A549 (cell line): ENCODE measurements at regions not wholly inside any gene's neighbourhood (a gene's known extent, or its start where the extent isn't known, plus 50 kb on each side); places are given as distances from the start of the nearest gene placed in this dataset.

Source experiments
- ATAC-seq, 2 experiments: fragments of 200-7000 bp in 1 of 2; fragments of >200 bp in 1 of 2; cut with Nextera tagmentation in 1 of 2; cut with Tn5 transposase in 1 of 2; 3 replicates each; pipeline versions ENCODE4 v1.8.0 to v1.9.1; 2018 to 2020; ENCODE audit warnings: mild to moderate bottlenecking in 1 of 2, moderate library complexity in 1 of 2
- CTCF ChIA-PET: fragments of 300-600 bp; sonication (Branson Sonifier 250); formaldehyde crosslinking; extraction: SDS; loops from one replicate; lab custom pipeline; 2021; ENCODE audit warnings: antibody characterized with exemption, inconsistent platforms; lab: Yijun Ruan, JAX
- POLR2A ChIA-PET: fragments of 350-600 bp; formaldehyde crosslinking; extraction: SDS; loops from one replicate; lab custom pipeline; 2021; ENCODE audit warnings: antibody characterized with exemption, inconsistent platforms; lab: Yijun Ruan, JAX
- DNase-seq, 2 experiments: peaks; one replicate each; pipeline versions ENCODE4 v3.0.0 to v3.0.0-alpha.2; 2011 to 2016; ENCODE audit warnings: low read depth in 1 of 2, low spot score in 1 of 2
- FAIRE-seq: peaks from 2 replicates; lab custom pipeline; 2011; peaks lifted over from hg19 to GRCh38; lab: Jason Lieb, UNC
- H3K27ac ChIP-seq, 2 experiments: fragments of >200 bp; sonication (Bioruptor Twin); formaldehyde crosslinking; 3 replicates each; pipeline ENCODE4 v1.5.1; 2016 to 2017
- H3K4me1 ChIP-seq: fragments of >200 bp; sonication (Bioruptor Twin); formaldehyde crosslinking; 3 replicates; pipeline ENCODE4 v1.6.1; 2016
- H3K4me2 ChIP-seq: fragments of >200 bp; sonication (Bioruptor Twin); formaldehyde crosslinking; 3 replicates; pipeline ENCODE4 v1.6.1; 2016
- H3K4me3 ChIP-seq: fragments of >200 bp; sonication (Bioruptor Twin); formaldehyde crosslinking; 3 replicates; pipeline ENCODE4 v1.5.1; 2016
- H3K9me3 ChIP-seq: fragments of >200 bp; sonication (Bioruptor Twin); formaldehyde crosslinking; 3 replicates; pipeline ENCODE4 v1.6.1; 2016
- CBX2 ChIP-seq: fragments of 200-600 bp; sonication (generic); IDR thresholded peaks from 2 replicates; pipeline ENCODE4 v1.6.1; 2016; ENCODE audit warnings: low read depth, mild to moderate bottlenecking, borderline replicate concordance
- CHD2 ChIP-seq: fragments of 150-350 bp; IDR thresholded peaks from 2 replicates; pipeline ENCODE4 v1.6.1; 2014; ENCODE audit warnings: low read length; ENCODE audit not compliant: partially characterized antibody
- EHMT2 ChIP-seq: fragments of 200-600 bp; sonication (generic); IDR thresholded peaks from 2 replicates; pipeline ENCODE4 v1.6.1; 2016; ENCODE audit warnings: antibody characterized with exemption, low read depth, mild to moderate bottlenecking, moderate library complexity
- FOXS1 ChIP-seq: fragments of 250-450 bp; sonication (Bioruptor Pico); IDR thresholded peaks from 2 replicates; pipeline ENCODE4 v1.5.0; 2020; ENCODE audit warnings: mild to moderate bottlenecking, moderate library complexity
- GATA3 ChIP-seq: IDR thresholded peaks from 2 replicates; pipeline ENCODE4 v1.6.1; 2012; ENCODE audit warnings: borderline replicate concordance
- HEYL ChIP-seq: fragments of 250-450 bp; sonication (Bioruptor Pico); IDR thresholded peaks from 2 replicates; pipeline ENCODE4 v1.8.0; 2021; ENCODE audit warnings: mild to moderate bottlenecking, moderate library complexity
- HOXB13 ChIP-seq: fragments of 250-450 bp; sonication (Bioruptor Pico); IDR thresholded peaks from 2 replicates; pipeline ENCODE4 v1.5.0; 2020; ENCODE audit warnings: low read depth, mild to moderate bottlenecking, moderate library complexity
- JUNB ChIP-seq: fragments of >200 bp; sonication (Bioruptor Twin); formaldehyde crosslinking; IDR thresholded peaks from 2 replicates; pipeline ENCODE4 v1.6.1; 2016
- KDM1A ChIP-seq: fragments of 200-600 bp; sonication (generic); IDR thresholded peaks from 2 replicates; pipeline ENCODE4 v1.6.1; 2016; ENCODE audit warnings: low read depth, mild to moderate bottlenecking
- KDM5A ChIP-seq: fragments of 200-600 bp; sonication (generic); IDR thresholded peaks from 2 replicates; pipeline ENCODE4 v1.6.1; 2016; ENCODE audit warnings: antibody characterized with exemption, mild to moderate bottlenecking
- MAFK ChIP-seq: fragments of 450-650 bp; IDR thresholded peaks from 2 replicates; pipeline ENCODE4 v1.6.1; 2014; ENCODE audit not compliant: partially characterized antibody
- MAZ ChIP-seq: fragments of 150-350 bp; IDR thresholded peaks from 2 replicates; pipeline ENCODE4 v1.6.1; 2014; ENCODE audit warnings: antibody characterized with exemption, low read depth, low read length, borderline replicate concordance
- NFE2L2 ChIP-seq: fragments of 150-350 bp; conservative IDR thresholded peaks from 2 replicates; pipeline ENCODE4 v1.6.1; 2014; ENCODE audit warnings: low read length
- NPAS2 ChIP-seq: fragments of 250-450 bp; sonication (Bioruptor Pico); IDR thresholded peaks from 2 replicates; pipeline ENCODE4 v1.8.0; 2022; ENCODE audit warnings: mild to moderate bottlenecking, moderate library complexity, borderline replicate concordance
- PHF8 ChIP-seq: fragments of 200-600 bp; sonication (generic); IDR thresholded peaks from 2 replicates; pipeline ENCODE4 v1.6.1; 2016; ENCODE audit warnings: low read depth, mild to moderate bottlenecking, antibody characterized with exemption, moderate library complexity, borderline replicate concordance
- POLR2AphosphoS2 ChIP-seq: conservative IDR thresholded peaks from 2 replicates; pipeline ENCODE4 v1.6.1; 2012; ENCODE audit warnings: low read length, improper control_type of control experiment, inconsistent platforms
- RAD21 ChIP-seq, 2 experiments: fragments of >200 bp in 1 of 2; sonication (Bioruptor Twin) in 1 of 2; formaldehyde crosslinking in 1 of 2; IDR thresholded peaks in 1 of 2; conservative IDR thresholded peaks in 1 of 2; 2 replicates in 1 of 2; 3 replicates in 1 of 2; pipeline ENCODE4 v1.6.1; 2012 to 2018; ENCODE audit warnings: inconsistent platforms in 1 of 2
- RARB ChIP-seq: fragments of 250-450 bp; sonication (Bioruptor Pico); IDR thresholded peaks from 2 replicates; pipeline ENCODE4 v1.8.0; 2021; ENCODE audit warnings: mild to moderate bottlenecking, moderate library complexity
- SMC3 ChIP-seq: fragments of >200 bp; sonication (Bioruptor Twin); formaldehyde crosslinking; IDR thresholded peaks from 3 replicates; pipeline ENCODE4 v1.6.1; 2018; ENCODE audit warnings: inconsistent platforms
- TFCP2L1 ChIP-seq: fragments of 250-450 bp; sonication (Bioruptor Pico); IDR thresholded peaks from 2 replicates; pipeline ENCODE4 v1.5.0; 2021; ENCODE audit warnings: mild to moderate bottlenecking
- TP53 ChIP-seq: fragments of 250-450 bp; sonication (Bioruptor Pico); IDR thresholded peaks from 2 replicates; pipeline ENCODE4 v1.5.0; 2021; ENCODE audit warnings: mild to moderate bottlenecking, moderate library complexity
- ZC3H11A ChIP-seq: fragments of 450-650 bp; IDR thresholded peaks from 2 replicates; pipeline ENCODE4 v1.6.1; 2014; ENCODE audit warnings: antibody characterized with exemption, mild to moderate bottlenecking
- ZFP36 ChIP-seq: fragments of 450-650 bp; IDR thresholded peaks from 2 replicates; pipeline ENCODE4 v1.6.1; 2014; ENCODE audit warnings: borderline replicate concordance; ENCODE audit not compliant: partially characterized antibody
- ZNF302 ChIP-seq: fragments of 250-450 bp; sonication (Bioruptor Pico); IDR thresholded peaks from 2 replicates; pipeline ENCODE4 v1.9.0; 2021; ENCODE audit warnings: inconsistent platforms, mild to moderate bottlenecking, moderate library complexity
- ZSCAN20 ChIP-seq: fragments of 250-450 bp; sonication (Bioruptor Pico); IDR thresholded peaks from 2 replicates; pipeline ENCODE4 v1.8.0; 2022; ENCODE audit warnings: mild to moderate bottlenecking, moderate library complexity
- WGBS: methylation state at CpG from one replicate; pipeline ENCODE4 v1.1.6; 2017; ENCODE audit errors: missing lambda C conversion rate; 5-methylcytosine and 5-hydroxymethylcytosine counted together
- TF ChIP-seq, protein P1 (sequence below): fragments of 250-450 bp; sonication (Bioruptor Pico); IDR thresholded peaks from 2 replicates; pipeline ENCODE4 v1.5.0; 2020; ENCODE audit warnings: low read depth, mild to moderate bottlenecking, moderate library complexity
- TF ChIP-seq, protein P2 (sequence below): fragments of 450-650 bp; IDR thresholded peaks from 2 replicates; pipeline ENCODE4 v1.6.1; 2014; ENCODE audit warnings: antibody characterized with exemption
- TF ChIP-seq, protein P3 (sequence below): fragments of 200-600 bp; sonication (generic); IDR thresholded peaks from 2 replicates; pipeline ENCODE4 v1.6.1; 2016; ENCODE audit warnings: antibody characterized with exemption, mild to moderate bottlenecking, moderate library complexity
- TF ChIP-seq, protein P4 (sequence below): fragments of 150-350 bp; IDR thresholded peaks from 2 replicates; pipeline ENCODE4 v1.6.1; 2014; ENCODE audit warnings: low read depth, mild to moderate bottlenecking, low read length

DNA sequence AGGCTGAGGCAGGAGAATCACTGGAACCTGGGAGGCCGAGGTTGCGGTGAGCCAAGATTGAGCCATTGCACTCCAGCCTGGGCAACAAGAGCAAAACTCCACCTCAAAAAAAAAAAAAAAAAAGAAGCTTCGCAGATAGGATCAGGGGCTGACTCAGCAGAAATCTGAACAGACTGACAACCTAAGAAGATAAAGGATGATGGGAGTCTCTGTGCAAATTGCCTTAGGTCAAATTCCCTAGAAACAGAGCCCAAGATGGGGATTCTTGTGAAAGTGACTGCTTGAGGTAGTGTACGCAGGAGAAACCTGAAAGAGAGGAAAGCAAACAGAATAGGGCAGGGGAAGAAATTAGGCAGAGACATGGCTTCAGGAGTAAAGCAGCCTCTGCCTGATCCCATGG lies 160.8 kb upstream of the LRIG1 start:
- POLR2A ChIA-PET = no interaction called here
- Histone ChIP-seq H3K4me3 (no peak overlapping the region), H3K9me3 (no peaks in the 10 kb centered on the region), H3K4me2 (no peak overlapping the region), H3K4me1 (no peaks in the 10 kb centered on the region), H3K27ac (no peak overlapping the region)
- FAIRE-seq = no peak
- CTCF ChIA-PET = interaction anchor here (0.6 to 1.2 kb wide), 2 partner anchors 133 to 254 kb away, joined by 4 read pairs; no protein-coding TSS in a partner anchor
- TF ChIP-seq NFE2L2 = no peak
- peak; percentile 83 for TF ChIP-seq MAFK
- no peak for DNase-seq
- no peak for ATAC-seq
- WGBS = 79% methylated on average over 4 of the region's 4 CpGs

DNA sequence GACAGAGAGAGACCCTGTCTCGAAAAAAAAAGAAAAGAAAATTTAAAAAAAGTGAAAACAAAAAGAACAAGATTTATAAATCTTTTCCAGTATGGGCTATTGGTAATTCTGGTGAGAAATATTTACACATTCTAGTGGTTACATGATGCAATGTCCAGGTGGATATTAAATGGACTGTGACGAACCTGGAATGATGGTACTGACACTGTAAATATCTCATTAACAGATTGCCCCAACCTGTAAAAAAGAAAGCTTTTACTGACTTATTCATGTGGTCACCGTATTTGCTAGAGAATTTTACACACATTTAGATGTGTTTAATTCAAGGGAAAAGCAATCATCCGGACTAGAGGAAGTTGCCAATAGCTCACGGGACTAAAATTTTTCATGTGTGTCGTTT lies 162.1 kb upstream of the LRIG1 start:
- H3K4me3 ChIP-seq = no peak overlapping the region
- no peaks in the 10 kb centered on the region for H3K4me1 ChIP-seq
- ChIA-PET POLR2A (no interaction called here), CTCF (no interaction called here)
- H3K4me2 ChIP-seq = no peak overlapping the region
- no peak for FAIRE-seq
- 55% methylated on average over 6 of the region's 6 CpGs for WGBS
- DNase-seq = no peak
- ATAC-seq = no peak
- no peak overlapping the region for H3K27ac ChIP-seq
- TF ChIP-seq NFE2L2 (no peak), JUNB (no peak), MAZ (no peak), TFCP2L1 (CRISPR knock-in tag) (no peak), ZC3H11A (no peak), GATA3 (no peak), PHF8 (no peak), EHMT2 (no peak), POLR2AphosphoS2 (no peak), KDM5A (no peak), FOXS1 (CRISPR knock-in tag) (no peak), SMC3 (no peak), RARB (CRISPR knock-in tag) (no peak), KDM1A (no peak), CHD2 (no peak)
- TF ChIP-seq, protein P1, sequence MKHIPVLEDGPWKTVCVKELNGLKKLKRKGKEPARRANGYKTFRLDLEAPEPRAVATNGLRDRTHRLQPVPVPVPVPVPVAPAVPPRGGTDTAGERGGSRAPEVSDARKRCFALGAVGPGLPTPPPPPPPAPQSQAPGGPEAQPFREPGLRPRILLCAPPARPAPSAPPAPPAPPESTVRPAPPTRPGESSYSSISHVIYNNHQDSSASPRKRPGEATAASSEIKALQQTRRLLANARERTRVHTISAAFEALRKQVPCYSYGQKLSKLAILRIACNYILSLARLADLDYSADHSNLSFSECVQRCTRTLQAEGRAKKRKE = no peak
- no peaks in the 10 kb centered on the region for H3K9me3 ChIP-seq

DNA sequence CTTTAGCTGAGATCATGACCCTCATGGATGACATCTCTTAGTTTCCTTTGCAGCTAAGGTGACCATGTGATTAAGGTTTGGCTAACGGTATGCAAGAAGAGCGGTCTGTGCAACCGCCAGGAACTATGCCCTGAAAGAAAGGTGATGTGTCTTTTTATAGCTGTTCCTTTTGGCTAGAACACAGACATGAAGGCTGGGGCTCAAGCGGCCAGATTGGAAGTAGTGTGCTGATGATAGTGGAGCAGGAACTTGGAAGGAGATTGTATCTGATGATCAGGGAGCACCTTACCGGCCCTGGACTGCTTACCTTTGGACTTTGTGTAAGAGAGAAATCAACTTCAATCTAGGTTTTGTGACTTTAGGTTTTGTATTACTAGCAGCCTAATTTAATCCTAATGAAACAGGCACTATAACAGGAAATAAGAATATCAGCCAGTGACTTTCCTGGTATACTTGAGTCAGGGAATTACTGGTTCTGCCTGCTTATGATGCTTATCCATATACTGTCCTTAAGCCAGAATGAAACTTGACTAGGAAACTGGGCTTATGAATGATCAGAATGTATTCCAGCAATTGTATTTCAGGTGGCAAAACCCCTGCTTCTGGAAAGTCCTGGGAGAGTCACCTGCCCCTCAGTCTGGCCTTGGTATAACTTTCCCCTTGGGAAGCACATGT lies 164.3 kb upstream of the LRIG1 start:
- ATAC-seq (no peak), FAIRE-seq (no peak), DNase-seq (no peak)
- Histone ChIP-seq H3K27ac (no peak overlapping the region), H3K4me2 (no peak overlapping the region), H3K4me3 (no peak overlapping the region), H3K4me1 (no peaks in the 10 kb centered on the region), H3K9me3 (no peaks in the 10 kb centered on the region)
- ChIA-PET POLR2A (no interaction called here), CTCF (no interaction called here)
- 55% methylated on average over 5 of the region's 5 CpGs for WGBS
- no peak for TF ChIP-seq MAFK
- TF ChIP-seq FOXS1 (CRISPR knock-in tag) = no peak
- TF ChIP-seq ZNF302 (CRISPR knock-in tag) = no peak
- TF ChIP-seq, protein P2, sequence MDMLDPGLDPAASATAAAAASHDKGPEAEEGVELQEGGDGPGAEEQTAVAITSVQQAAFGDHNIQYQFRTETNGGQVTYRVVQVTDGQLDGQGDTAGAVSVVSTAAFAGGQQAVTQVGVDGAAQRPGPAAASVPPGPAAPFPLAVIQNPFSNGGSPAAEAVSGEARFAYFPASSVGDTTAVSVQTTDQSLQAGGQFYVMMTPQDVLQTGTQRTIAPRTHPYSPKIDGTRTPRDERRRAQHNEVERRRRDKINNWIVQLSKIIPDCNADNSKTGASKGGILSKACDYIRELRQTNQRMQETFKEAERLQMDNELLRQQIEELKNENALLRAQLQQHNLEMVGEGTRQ = no peak
- TF ChIP-seq GATA3 = no peak
- TF ChIP-seq KDM1A = no peak
- no peak for TF ChIP-seq NPAS2 (CRISPR knock-in tag)
- TF ChIP-seq RARB (CRISPR knock-in tag) = no peak
- TF ChIP-seq, protein P3, sequence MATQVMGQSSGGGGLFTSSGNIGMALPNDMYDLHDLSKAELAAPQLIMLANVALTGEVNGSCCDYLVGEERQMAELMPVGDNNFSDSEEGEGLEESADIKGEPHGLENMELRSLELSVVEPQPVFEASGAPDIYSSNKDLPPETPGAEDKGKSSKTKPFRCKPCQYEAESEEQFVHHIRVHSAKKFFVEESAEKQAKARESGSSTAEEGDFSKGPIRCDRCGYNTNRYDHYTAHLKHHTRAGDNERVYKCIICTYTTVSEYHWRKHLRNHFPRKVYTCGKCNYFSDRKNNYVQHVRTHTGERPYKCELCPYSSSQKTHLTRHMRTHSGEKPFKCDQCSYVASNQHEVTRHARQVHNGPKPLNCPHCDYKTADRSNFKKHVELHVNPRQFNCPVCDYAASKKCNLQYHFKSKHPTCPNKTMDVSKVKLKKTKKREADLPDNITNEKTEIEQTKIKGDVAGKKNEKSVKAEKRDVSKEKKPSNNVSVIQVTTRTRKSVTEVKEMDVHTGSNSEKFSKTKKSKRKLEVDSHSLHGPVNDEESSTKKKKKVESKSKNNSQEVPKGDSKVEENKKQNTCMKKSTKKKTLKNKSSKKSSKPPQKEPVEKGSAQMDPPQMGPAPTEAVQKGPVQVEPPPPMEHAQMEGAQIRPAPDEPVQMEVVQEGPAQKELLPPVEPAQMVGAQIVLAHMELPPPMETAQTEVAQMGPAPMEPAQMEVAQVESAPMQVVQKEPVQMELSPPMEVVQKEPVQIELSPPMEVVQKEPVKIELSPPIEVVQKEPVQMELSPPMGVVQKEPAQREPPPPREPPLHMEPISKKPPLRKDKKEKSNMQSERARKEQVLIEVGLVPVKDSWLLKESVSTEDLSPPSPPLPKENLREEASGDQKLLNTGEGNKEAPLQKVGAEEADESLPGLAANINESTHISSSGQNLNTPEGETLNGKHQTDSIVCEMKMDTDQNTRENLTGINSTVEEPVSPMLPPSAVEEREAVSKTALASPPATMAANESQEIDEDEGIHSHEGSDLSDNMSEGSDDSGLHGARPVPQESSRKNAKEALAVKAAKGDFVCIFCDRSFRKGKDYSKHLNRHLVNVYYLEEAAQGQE = no peak
- TF ChIP-seq ZFP36 = no peak
- no peak for TF ChIP-seq RAD21 (conservative IDR thresholded peaks at IDR 0.05 in 1 of 2, IDR thresholded peaks at IDR 0.05 in 1 of 2)
- no peak for TF ChIP-seq TP53 (CRISPR knock-in tag)
- TF ChIP-seq, protein P4, sequence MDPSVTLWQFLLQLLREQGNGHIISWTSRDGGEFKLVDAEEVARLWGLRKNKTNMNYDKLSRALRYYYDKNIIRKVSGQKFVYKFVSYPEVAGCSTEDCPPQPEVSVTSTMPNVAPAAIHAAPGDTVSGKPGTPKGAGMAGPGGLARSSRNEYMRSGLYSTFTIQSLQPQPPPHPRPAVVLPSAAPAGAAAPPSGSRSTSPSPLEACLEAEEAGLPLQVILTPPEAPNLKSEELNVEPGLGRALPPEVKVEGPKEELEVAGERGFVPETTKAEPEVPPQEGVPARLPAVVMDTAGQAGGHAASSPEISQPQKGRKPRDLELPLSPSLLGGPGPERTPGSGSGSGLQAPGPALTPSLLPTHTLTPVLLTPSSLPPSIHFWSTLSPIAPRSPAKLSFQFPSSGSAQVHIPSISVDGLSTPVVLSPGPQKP = no peak
- TF ChIP-seq HEYL (CRISPR knock-in tag) = no peak
- no peak for TF ChIP-seq JUNB
- TF ChIP-seq HOXB13 = no peak
- no peak for TF ChIP-seq PHF8
- TF ChIP-seq ZSCAN20 (CRISPR knock-in tag) = no peak
- no peak for TF ChIP-seq CBX2
